ENCODE measurements at regions not wholly inside any gene's neighbourhood (a gene's known extent, or its start where the extent isn't known, plus 50 kb on each side); places are given as distances from the start of the nearest gene placed in this dataset.

GRCh38 chr14:85987907-85988306 lies 458.0 kb downstream of the FLRT2 start:
- TF ChIP-seq ZFX (IDR thresholded peaks at IDR 0.05) (no peak), CTCF (conservative IDR thresholded peaks at IDR 0.05) (no peak)

All from C4-2B (cell line).